GM12878 (cell line): ENCODE measurements at regions not wholly inside any gene's neighbourhood (a gene's known extent, or its start where the extent isn't known, plus 50 kb on each side); places are given as distances from the start of the nearest gene placed in this dataset.
A peak's percentile ranks its signal among the peaks of the same experiment; 100 is the strongest.

ENCODE experiments used
- ATAC-seq: fragments of 200-7000 bp; cut with Tn5 transposase; 3 replicates; pipeline ENCODE4 v1.9.1; 2020; ENCODE audit warnings: mild to moderate bottlenecking, moderate library complexity
- BruUV-seq: library from RNA; stranded (reverse); fragments of 400-500 nt; replicated peaks from 2 replicates; lab custom pipeline; 2021; lab: Mats Ljungman, UMichigan
- CTCF ChIA-PET: fragments of 300-600 bp; sonication (Branson Sonifier 250); formaldehyde crosslinking; extraction: SDS; loops from one replicate; lab custom pipeline; 2021; ENCODE audit warnings: inconsistent platforms; lab: Yijun Ruan, JAX
- POLR2A ChIA-PET: fragments of 350-600 bp; formaldehyde crosslinking; extraction: SDS; loops from one replicate; lab custom pipeline; 2021; ENCODE audit warnings: inconsistent platforms; lab: Charles Lee
- RAD21 ChIA-PET: fragments of 300-600 bp; sonication (Branson Sonifier 250); formaldehyde crosslinking; loops from one replicate; lab custom pipeline; 2023; ENCODE audit warnings: antibody characterized with exemption; ENCODE audit not compliant: unreplicated experiment; lab: Charles Lee
- SMC1A ChIA-PET: fragments of 300-600 bp; sonication (Branson Sonifier 250); formaldehyde crosslinking; loops from one replicate; lab custom pipeline; 2023; ENCODE audit not compliant: unreplicated experiment, uncharacterized antibody; lab: Charles Lee
- DNase-seq: peaks from one replicate; pipeline ENCODE4 v3.0.0-alpha.2; 2011; ENCODE audit warnings: low read depth, low spot score
- FAIRE-seq: peaks from 3 replicates; lab custom pipeline; 2011; peaks lifted over from hg19 to GRCh38; lab: Jason Lieb, UNC
- H2AFZ ChIP-seq: 2 replicates; pipeline ENCODE4 v1.6.0; 2011; ENCODE audit warnings: low read depth, low read length, control low read depth; ENCODE audit not compliant: control insufficient read depth
- H3K27ac ChIP-seq: 2 replicates; pipeline ENCODE4 v1.5.1; 2011; ENCODE audit warnings: control low read depth; ENCODE audit not compliant: control insufficient read depth, insufficient read depth
- H3K27me3 ChIP-seq, 2 experiments: replicated peaks in 1 of 2; 2 replicates each; pipeline versions ENCODE4 v1.6.0 to v1.6.1; 2011; ENCODE audit warnings: low read length in 1 of 2; ENCODE audit not compliant: control insufficient read depth in 2 of 2, insufficient read depth in 2 of 2
- H3K36me3 ChIP-seq, 2 experiments: 2 replicates each; pipeline ENCODE4 v1.5.1; 2011; ENCODE audit warnings: low read length in 1 of 2; ENCODE audit not compliant: control insufficient read depth in 2 of 2, insufficient read depth in 2 of 2
- H3K4me1 ChIP-seq: 2 replicates; pipeline ENCODE4 v1.6.1; 2011; ENCODE audit warnings: mild to moderate bottlenecking, low read length, moderate library complexity, mixed read lengths; ENCODE audit not compliant: control insufficient read depth, insufficient read depth
- H3K4me2 ChIP-seq: 2 replicates; pipeline ENCODE4 v1.6.0; 2011; ENCODE audit warnings: control low read depth; ENCODE audit not compliant: control insufficient read depth, insufficient read depth
- H3K4me3 ChIP-seq: fragments of 200-600 bp; sonication (generic); 2 replicates; pipeline ENCODE4 v1.5.1; 2016
- H3K79me2 ChIP-seq: 2 replicates; pipeline ENCODE4 v1.6.0; 2011; ENCODE audit warnings: low read length; ENCODE audit not compliant: control insufficient read depth, insufficient read depth
- H3K9ac ChIP-seq: 2 replicates; pipeline ENCODE4 v1.8.0; 2011; ENCODE audit warnings: low read length, control low read depth, mixed read lengths; ENCODE audit not compliant: control insufficient read depth, insufficient read depth
- H3K9me3 ChIP-seq: replicated peaks from 3 replicates; pipeline ENCODE4 v1.5.1; 2011; ENCODE audit warnings: mild to moderate bottlenecking, low read length; ENCODE audit not compliant: control insufficient read depth, insufficient read depth
- H4K20me1 ChIP-seq: 2 replicates; pipeline ENCODE4 v1.6.0; 2011; ENCODE audit not compliant: control insufficient read depth, insufficient read depth
- ETV6 ChIP-seq, 2 experiments: fragments of 450-650 bp in 1 of 2; IDR thresholded peaks in 1 of 2; conservative IDR thresholded peaks in 1 of 2; 2 replicates each; pipeline ENCODE4 v1.6.1; 2014; ENCODE audit warnings: antibody characterized with exemption in 1 of 2, borderline replicate concordance in 1 of 2, low read depth in 1 of 2, mild to moderate bottlenecking in 1 of 2, moderate library complexity in 1 of 2
- KAT2A ChIP-seq: conservative IDR thresholded peaks from 2 replicates; pipeline ENCODE4 v1.6.1; 2011; ENCODE audit warnings: low read depth, low read length; ENCODE audit not compliant: control insufficient read depth
- RBBP5 ChIP-seq: fragments of 200-600 bp; sonication (generic); conservative IDR thresholded peaks from 2 replicates; pipeline ENCODE4 v1.6.1; 2016
- SPI1 ChIP-seq: IDR thresholded peaks from 2 replicates; pipeline ENCODE4 v1.6.1; 2011; ENCODE audit warnings: low read depth, mild to moderate bottlenecking, low read length, moderate library complexity, borderline replicate concordance; ENCODE audit not compliant: insufficient read depth
- STAT3 ChIP-seq: IDR thresholded peaks from 2 replicates; pipeline ENCODE4 v1.6.1; 2011; ENCODE audit warnings: low read depth, low read length, improper control_type of control experiment
- WGBS: methylation state at CpG from one replicate; pipeline ENCODE4 v1.1.6; 2016; ENCODE audit warnings: low lambda C conversion rate; ENCODE audit not compliant: insufficient replicate concordance, insufficient coverage; ENCODE audit errors: missing lambda C conversion rate; 5-methylcytosine and 5-hydroxymethylcytosine counted together
- in situ Hi-C: fragments of 300-500 bp; cut with MboI; formaldehyde crosslinking; loops from 9 replicates; pipeline ENCODE4 v1.14.3; 2018; ENCODE audit warnings: mixed read lengths
- intact Hi-C: fragments of 100-400 bp; cut with micrococcal nuclease; formaldehyde crosslinking; loops from one replicate; pipeline ENCODE4 v1.14.2; 2022; ENCODE audit not compliant: unreplicated experiment

- no peak for TF ChIP-seq ETV6 (conservative IDR thresholded peaks at IDR 0.05 in 1 of 2, IDR thresholded peaks at IDR 0.05 in 1 of 2; ENCODE audit: borderline replicate concordance in 1 of 2, low read depth in 1 of 2)
- TF ChIP-seq STAT3: no peak
- no peak for TF ChIP-seq RBBP5
These were observed 56.0 kb upstream of the LPGAT1 start (continued) for GRCh38 chr1:211886551-211886950.

- no peaks in the 10 kb centered on the region for H4K20me1 ChIP-seq
- no peak overlapping the region for H2AFZ ChIP-seq
- BruUV-seq: no TSS peak
- H3K9me3 ChIP-seq: no peaks in the 10 kb centered on the region; the same call in 2 of the 3 replicates
- no peaks in the 10 kb centered on the region for H3K79me2 ChIP-seq
- no peak for DNase-seq
- ChIA-PET POLR2A (no interaction called here), SMC1A (no interaction called here), RAD21 (no interaction called here), CTCF (interaction anchor here (1.0 to 1.2 kb wide), 2 partner anchors 10 to 187 kb away, joined by 3 read pairs; no protein-coding TSS in a partner anchor)
- in situ Hi-C loops: no loop called here
- no peak overlapping the region for H3K9ac ChIP-seq
- H3K36me3 ChIP-seq: no peaks in the 10 kb centered on the region
- no peak for FAIRE-seq
- intact Hi-C loops: loop anchor here (5.0 kb wide), 1 partner anchor 51 kb away; no protein-coding TSS in a partner anchor
- TF ChIP-seq SPI1 (0 out of 2 replicates have a peak, but pooled peaks have one; percentile 5), KAT2A (no peak)
- H3K4me1 ChIP-seq: peaks cover 10% of the 10 kb centered on the region; the same call in 1 of the 2 replicates
- no peaks in the 10 kb centered on the region for H3K27me3 ChIP-seq
- H3K4me2 ChIP-seq: no peak overlapping the region
- H3K27ac ChIP-seq: no peak overlapping the region
- no peak overlapping the region for H3K4me3 ChIP-seq
- ATAC-seq: 0 out of 3 replicates have a peak, but pooled peaks have one; percentile 15
- 50% methylated on average over 3 of the region's 3 CpGs for WGBS
These were observed 55.4 kb upstream of the LPGAT1 start for GRCh38 chr1:211885747-211886522.
